ENCODE measurements at regions not wholly inside any gene's neighbourhood (a gene's known extent, or its start where the extent isn't known, plus 50 kb on each side); places are given as distances from the start of the nearest gene placed in this dataset.

DNA sequence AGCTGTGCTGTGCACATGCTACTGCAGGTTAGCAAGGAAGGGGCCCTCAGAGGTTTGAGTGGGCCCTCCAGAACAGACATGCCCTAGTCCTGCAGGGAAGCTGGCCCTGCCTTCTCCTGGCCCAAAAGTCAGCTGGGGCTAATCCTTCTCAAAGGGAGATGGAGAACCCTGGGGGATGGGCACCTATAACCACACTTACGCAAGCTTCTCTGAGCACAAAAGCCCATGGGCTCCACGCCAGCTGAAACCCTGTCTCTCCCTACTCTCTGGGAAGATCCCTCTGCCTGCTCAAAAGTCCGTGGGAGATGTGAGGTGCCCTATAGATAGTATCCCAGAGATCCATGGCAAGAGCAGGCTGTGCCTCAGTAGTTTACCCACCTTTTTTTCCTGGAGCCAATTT is 58.9 kb upstream of the DKK2 start:
- DNase-seq (ENCODE audit: low read depth), result no peak

GRCh38 chr4:107094332-107094731 is 58.2 kb upstream of the DKK2 start:
- peak; percentile 54 for DNase-seq (ENCODE audit: low read depth)
